Posterior vena cava (tissue), 2 donors: ENCODE measurements at regions not wholly inside any gene's neighbourhood (a gene's known extent, or its start where the extent isn't known, plus 50 kb on each side); places are given as distances from the start of the nearest gene placed in this dataset.

Experiments used
- DNase-seq: peaks from one replicate; pipeline ENCODE4 v3.0.0-alpha.2; 2020; ENCODE audit warnings: low spot score
- intact Hi-C, 2 donors: fragments of 100-400 bp; cut with DNase I; formaldehyde crosslinking; loops; one replicate each; pipeline versions ENCODE4 v1.14.1 to v1.14.2; 2022 to 2023
- donor health status: DM: yes; HTN: yes; CAD: no.
- donor health status: DM: yes; HTN: yes; CAD: no.

- intact Hi-C loops = no loop called here
- no peak for DNase-seq
Measured at GRCh38 chr3:118354556-118354955, 680.1 kb downstream of the IGSF11 start.

DNA sequence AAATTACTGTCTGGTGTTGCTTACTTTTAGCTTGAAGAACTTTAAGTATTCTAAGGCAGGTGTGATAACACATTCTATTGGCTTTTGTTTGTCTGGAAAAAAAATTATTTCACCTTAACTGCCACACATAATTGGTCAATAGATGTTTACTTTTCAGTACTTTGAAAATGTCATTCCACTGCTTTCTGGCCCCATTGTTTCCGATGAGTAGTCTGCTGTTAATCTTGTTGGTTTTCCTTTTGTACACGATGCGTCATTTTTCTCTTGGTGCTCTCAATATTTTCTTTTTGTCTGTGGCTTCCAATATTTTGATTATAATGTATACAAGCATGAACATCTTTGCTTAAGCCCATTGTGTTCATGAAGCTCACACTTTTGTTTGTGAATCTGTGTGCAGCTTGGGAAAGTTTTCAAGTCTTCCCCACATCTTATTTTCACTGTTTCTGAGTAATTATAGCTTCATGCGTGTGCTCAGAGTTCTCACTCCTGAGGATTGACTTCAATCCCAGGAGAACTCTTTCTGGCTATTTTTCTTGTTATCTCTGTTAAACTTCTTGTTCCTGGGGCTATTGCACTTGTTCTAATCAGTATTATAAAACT is 664.7 kb downstream of the IGSF11 start:
- intact Hi-C loops = no loop called here
- DNase-seq = no peak

DNA sequence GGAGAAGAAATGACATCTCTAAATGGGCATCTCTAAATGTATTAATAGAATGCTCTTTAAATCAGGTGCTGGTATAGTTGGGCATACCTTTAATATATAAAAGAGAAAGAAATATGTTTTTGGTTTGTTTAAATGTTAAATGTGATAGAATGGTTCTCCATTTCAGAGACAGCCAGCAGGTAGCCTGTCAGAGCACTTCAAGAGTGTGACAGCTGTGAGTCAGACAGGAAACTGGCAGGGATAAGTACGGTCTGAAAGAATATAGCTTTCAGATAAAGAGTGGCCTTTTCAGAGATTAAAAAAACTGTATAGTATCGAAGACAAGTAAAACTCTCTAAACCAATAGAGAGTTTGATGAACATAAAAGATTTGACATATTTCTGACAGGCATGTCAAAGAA is 654.1 kb downstream of the IGSF11 start:
- intact Hi-C loops = no loop called here

GRCh38 chr3:118396491-118396890 is 638.2 kb downstream of the IGSF11 start:
- no peak for DNase-seq
- intact Hi-C loops = no loop called here

More for the DNA sequence above, 654.1 kb downstream of the IGSF11 start:
- no peak for DNase-seq

- intact Hi-C loops = no loop called here
- DNase-seq = no peak
Measured at GRCh38 chr3:118400086-118400485, 634.6 kb downstream of the IGSF11 start.

DNA sequence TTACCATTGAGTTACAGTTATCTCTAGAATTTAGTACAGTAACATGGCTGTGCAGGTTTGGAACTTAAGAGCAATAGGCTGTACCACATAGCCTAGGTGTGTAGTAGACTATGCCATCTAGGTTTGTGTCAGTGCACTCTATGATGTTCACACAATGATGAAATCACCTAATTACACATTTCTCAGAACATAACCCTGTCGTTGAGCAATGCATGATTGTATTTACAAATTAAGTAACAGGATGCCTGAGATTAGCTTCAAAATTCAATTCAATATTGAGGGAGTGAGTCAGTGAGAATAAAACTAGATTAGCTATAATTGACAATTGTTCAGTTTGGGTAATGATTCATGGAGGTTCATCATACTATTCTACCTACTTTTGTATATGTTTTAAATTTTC is 633.8 kb downstream of the IGSF11 start:
- no peak for DNase-seq
- intact Hi-C loops = no loop called here

GRCh38 chr3:118401887-118402286 is 632.8 kb downstream of the IGSF11 start:
- no peak for DNase-seq
- intact Hi-C loops = no loop called here

GRCh38 chr3:118402971-118403370 is 631.7 kb downstream of the IGSF11 start:
- DNase-seq = no peak
- intact Hi-C loops = no loop called here

DNA sequence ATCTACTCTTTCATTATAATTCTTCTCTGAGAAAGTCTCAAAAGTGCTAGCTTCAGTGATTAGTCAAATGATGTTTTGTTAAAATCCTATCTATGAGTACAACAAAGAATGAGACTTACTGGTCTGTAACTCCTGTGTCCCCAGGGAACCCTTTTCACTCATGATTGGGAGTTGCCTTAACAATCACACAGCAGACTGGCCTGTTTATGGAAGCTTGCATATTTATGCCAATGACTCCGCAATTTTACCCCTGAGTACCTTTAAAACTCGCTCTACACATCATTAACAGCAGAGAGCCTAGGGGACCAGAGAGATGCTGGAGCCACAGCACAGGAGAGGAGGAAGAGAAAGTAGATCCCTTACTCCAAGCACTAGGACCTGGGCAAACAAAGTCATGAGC is 628.1 kb downstream of the IGSF11 start:
- intact Hi-C loops = no loop called here
- no peak for DNase-seq

GRCh38 chr3:118408431-118408830 is 626.2 kb downstream of the IGSF11 start:
- intact Hi-C loops = no loop called here
- no peak for DNase-seq

GRCh38 chr3:118412503-118412902 is 622.1 kb downstream of the IGSF11 start:
- no peak for DNase-seq
- intact Hi-C loops = no loop called here

DNA sequence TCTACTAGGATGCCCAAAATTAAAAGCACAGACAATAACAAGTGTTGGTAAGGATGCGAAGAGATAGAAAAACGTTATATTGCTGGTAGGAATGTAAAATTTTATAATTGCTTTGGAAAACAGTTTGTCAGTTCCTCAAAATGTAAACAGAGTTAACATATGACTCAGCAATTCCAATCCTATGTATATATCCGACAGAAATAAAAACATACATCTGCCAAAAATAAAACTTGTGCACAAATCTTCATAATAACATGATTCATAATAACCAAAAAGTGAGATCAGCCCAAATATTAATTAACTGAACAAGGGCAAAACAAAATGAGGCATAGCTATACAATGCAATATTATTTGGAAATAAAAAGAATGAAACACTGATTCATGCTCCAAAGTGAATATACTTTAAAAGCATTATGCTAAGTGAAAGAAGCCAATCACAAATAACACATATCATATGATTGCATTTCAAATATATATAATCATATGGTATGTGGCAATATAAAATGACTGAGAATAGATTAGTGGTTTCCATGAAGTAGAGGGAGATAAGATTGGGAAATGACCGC is 609.3 kb downstream of the IGSF11 start:
- no peak for DNase-seq
- intact Hi-C loops = no loop called here

- intact Hi-C loops = no loop called here
- DNase-seq = no peak
Measured at GRCh38 chr3:118433825-118434224, 600.8 kb downstream of the IGSF11 start.

GRCh38 chr3:118435851-118436350 is 598.7 kb downstream of the IGSF11 start:
- intact Hi-C loops = no loop called here
- no peak for DNase-seq

DNA sequence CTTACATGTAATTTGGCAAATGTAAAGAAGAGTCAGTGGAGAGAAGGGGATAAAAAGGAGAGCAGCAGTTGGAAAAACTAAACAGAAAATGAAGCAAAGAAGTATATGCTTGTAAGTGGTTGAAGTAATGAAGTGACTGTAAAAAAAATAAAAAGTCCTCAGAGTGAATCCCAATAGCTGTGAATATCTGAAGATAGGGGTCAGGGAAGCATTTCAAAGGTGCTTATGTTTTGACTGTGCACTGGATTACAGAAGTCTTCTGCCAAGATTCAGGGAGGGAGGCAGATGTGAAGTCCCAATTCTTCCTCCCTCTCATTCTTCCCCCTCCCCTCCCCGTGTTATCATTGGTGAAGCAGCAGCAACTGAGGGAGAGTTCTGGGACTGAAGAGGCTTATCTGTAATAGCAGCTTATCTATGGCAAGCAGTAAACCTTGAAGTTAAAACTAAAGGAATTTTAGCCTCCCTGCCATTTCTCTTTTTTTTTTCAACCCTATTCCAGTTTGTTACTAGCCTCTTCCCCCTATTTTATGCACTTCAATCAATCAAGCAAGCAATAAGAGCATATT is 597.9 kb downstream of the IGSF11 start:
- no peak for DNase-seq
- intact Hi-C loops = no loop called here

- DNase-seq = no peak
- intact Hi-C loops = no loop called here
Measured at GRCh38 chr3:118445036-118445435, 589.6 kb downstream of the IGSF11 start.

DNA sequence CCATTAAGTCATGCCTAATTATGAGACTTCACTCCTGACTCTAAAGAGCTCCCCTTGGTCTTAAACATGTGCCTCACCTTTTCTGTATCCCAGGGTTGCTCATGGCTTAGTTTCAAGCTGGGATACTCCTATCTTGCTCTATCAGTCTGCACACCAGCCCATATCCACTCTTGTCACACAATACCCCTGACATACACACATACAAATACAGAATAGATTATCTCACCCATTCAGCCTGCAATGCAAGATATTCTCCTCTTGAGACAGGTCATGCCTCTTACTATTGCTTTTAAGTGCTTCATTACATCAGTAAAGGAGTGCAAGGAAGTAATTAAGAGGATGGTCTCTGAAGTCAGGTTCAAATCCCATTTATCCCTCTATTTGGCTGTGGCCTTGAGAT is 587.3 kb downstream of the IGSF11 start:
- no peak for DNase-seq
- intact Hi-C loops = no loop called here

- intact Hi-C loops = no loop called here
- DNase-seq = no peak
Measured at GRCh38 chr3:118466795-118467330, 567.8 kb downstream of the IGSF11 start.

DNA sequence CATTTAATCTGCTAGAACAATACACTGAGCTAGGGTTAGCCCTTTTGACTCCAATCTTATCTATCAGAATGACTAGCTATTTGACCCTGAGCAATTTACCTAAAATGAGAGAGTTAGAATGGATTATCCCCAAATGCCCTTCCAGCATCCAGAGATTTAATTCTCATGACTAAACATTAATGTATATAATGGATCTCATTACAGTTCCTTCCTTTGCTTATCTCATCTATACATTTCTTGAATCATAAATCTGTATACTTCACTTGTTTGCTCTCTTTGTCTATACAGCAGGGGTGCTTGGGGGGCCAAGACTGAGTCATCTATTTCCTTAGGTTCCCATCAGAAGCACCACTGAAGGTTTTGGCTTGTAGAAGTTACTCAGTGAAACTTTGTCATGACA is 565.8 kb downstream of the IGSF11 start:
- DNase-seq = no peak
- intact Hi-C loops = no loop called here

DNA sequence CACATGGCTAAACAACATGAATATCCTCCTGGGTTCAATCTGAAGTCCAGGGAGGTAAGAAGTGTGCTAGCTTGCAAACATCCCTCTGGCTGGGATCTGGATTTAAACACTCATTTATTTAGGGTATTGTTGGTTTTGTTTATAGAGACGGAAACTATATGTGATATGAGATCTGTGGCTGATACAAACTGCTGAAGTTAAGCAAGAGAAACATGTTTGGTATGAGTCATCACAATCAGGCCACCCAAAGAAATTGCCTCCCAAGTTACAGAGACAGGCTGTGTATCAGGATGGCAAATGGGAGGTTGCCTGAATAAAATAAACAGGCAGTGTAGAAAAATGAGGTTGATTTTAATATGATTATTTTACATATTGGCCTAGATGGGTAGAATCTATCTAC is 562.1 kb downstream of the IGSF11 start:
- DNase-seq = no peak
- intact Hi-C loops = no loop called here

DNA sequence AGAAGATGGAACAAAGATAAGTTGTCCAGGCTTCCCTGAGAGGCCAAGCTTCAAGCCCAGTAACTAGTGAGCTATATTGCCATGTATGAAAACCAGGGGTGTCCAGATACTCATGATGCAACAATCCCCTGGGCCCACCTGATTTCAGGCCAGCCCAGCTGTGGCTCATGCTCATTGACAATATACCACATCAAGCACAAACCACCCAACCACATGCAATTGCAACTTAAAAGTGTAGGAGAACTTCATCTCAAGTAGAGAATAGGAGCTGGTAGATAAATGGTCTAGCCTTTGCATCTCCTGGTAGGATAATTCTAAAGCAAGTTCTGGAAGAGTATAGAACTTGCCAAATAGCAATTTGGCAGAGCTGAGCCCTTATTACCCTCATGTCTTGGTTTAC is 561.3 kb downstream of the IGSF11 start:
- no peak for DNase-seq
- intact Hi-C loops = no loop called here
